ENCODE measurements at regions not wholly inside any gene's neighbourhood (a gene's known extent, or its start where the extent isn't known, plus 50 kb on each side); places are given as distances from the start of the nearest gene placed in this dataset.

- H3K9me3 Mint-ChIP-seq, result peaks cover 4% of the 10 kb centered on the region
- peak overlapping the region; percentile 31 for H3K27ac Mint-ChIP-seq
- no peaks in the 10 kb centered on the region for H3K36me3 Mint-ChIP-seq (ENCODE audit: low read depth)
- H3K4me1 Mint-ChIP-seq, result peaks cover 41% of the 10 kb centered on the region
- peaks cover 3% of the 10 kb centered on the region for H3K27me3 Mint-ChIP-seq
- DNase-seq, result peak; percentile 87
- peak overlapping the region; percentile 65 for H3K4me3 Mint-ChIP-seq
- intact Hi-C loops (cut with micrococcal nuclease), result no loop called here
These were observed 64.8 kb upstream of the AMZ2 start for GRCh38 chr17:68182940-68183551.

- intact Hi-C loops (cut with micrococcal nuclease), result no loop called here
- peak; percentile 61 for DNase-seq
- Mint-ChIP-seq H3K4me1 (peaks cover 41% of the 10 kb centered on the region), H3K27ac (peak overlapping the region; percentile 65), H3K36me3 (ENCODE audit: low read depth) (no peaks in the 10 kb centered on the region), H3K27me3 (peaks cover 3% of the 10 kb centered on the region), H3K4me3 (peak overlapping the region; percentile 73), H3K9me3 (peaks cover 4% of the 10 kb centered on the region)
These were observed 63.7 kb upstream of the AMZ2 start for GRCh38 chr17:68184141-68184571.

- Mint-ChIP-seq H3K27me3 (peaks cover 3% of the 10 kb centered on the region), H3K4me1 (peaks cover 41% of the 10 kb centered on the region), H3K36me3 (ENCODE audit: low read depth) (no peaks in the 10 kb centered on the region), H3K4me3 (peak overlapping the region; percentile 73), H3K27ac (peak overlapping the region; percentile 65), H3K9me3 (peaks cover 4% of the 10 kb centered on the region)
- intact Hi-C loops (cut with micrococcal nuclease), result no loop called here
- DNase-seq, result peak; percentile 92
These were observed 62.9 kb upstream of the AMZ2 start for GRCh38 chr17:68184816-68185436.

GRCh38 chr17:68185820-68186219 lies 62.0 kb upstream of the AMZ2 start:
- H3K27ac Mint-ChIP-seq, result no peak overlapping the region
- intact Hi-C loops (cut with micrococcal nuclease), result no loop called here
- H3K4me3 Mint-ChIP-seq, result no peak overlapping the region
- H3K27me3 Mint-ChIP-seq, result peaks cover 6% of the 10 kb centered on the region
- peaks cover 35% of the 10 kb centered on the region for H3K4me1 Mint-ChIP-seq
- H3K9me3 Mint-ChIP-seq, result no peaks in the 10 kb centered on the region
- peak; percentile 51 for DNase-seq
- no peaks in the 10 kb centered on the region for H3K36me3 Mint-ChIP-seq (ENCODE audit: low read depth)

- intact Hi-C loops (cut with micrococcal nuclease), result no loop called here
- Mint-ChIP-seq H3K27ac (no peak overlapping the region), H3K4me3 (no peak overlapping the region), H3K36me3 (ENCODE audit: low read depth) (no peaks in the 10 kb centered on the region), H3K27me3 (peaks cover 30% of the 10 kb centered on the region), H3K4me1 (peaks cover 9% of the 10 kb centered on the region), H3K9me3 (no peaks in the 10 kb centered on the region)
- peak; percentile 25 for DNase-seq
These were observed 57.3 kb upstream of the AMZ2 start for GRCh38 chr17:68190495-68190894.

GRCh38 chr17:68195667-68196393 lies 52.0 kb upstream of the AMZ2 start:
- peak; percentile 68 for DNase-seq
- H3K36me3 Mint-ChIP-seq (ENCODE audit: low read depth), result no peaks in the 10 kb centered on the region
- no peak overlapping the region for H3K27ac Mint-ChIP-seq
- peaks cover 58% of the 10 kb centered on the region for H3K27me3 Mint-ChIP-seq
- intact Hi-C loops (cut with micrococcal nuclease), result no loop called here
- no peaks in the 10 kb centered on the region for H3K9me3 Mint-ChIP-seq
- H3K4me1 Mint-ChIP-seq, result peaks cover 18% of the 10 kb centered on the region
- peak overlapping the region; percentile 62 for H3K4me3 Mint-ChIP-seq

GRCh38 chr17:68196394-68197090 lies 51.3 kb upstream of the AMZ2 start:
- peak; percentile 59 for DNase-seq
- intact Hi-C loops (cut with micrococcal nuclease), result no loop called here
- Mint-ChIP-seq H3K27ac (no peak overlapping the region), H3K4me3 (peak overlapping the region; percentile 67), H3K36me3 (ENCODE audit: low read depth) (no peaks in the 10 kb centered on the region), H3K27me3 (peaks cover 56% of the 10 kb centered on the region), H3K9me3 (no peaks in the 10 kb centered on the region), H3K4me1 (peaks cover 21% of the 10 kb centered on the region)

GRCh38 chr17:68197091-68197996 lies 50.5 kb upstream of the AMZ2 start:
- intact Hi-C loops (cut with micrococcal nuclease), result no loop called here
- Mint-ChIP-seq H3K9me3 (no peaks in the 10 kb centered on the region), H3K4me3 (peak overlapping the region; percentile 67), H3K27me3 (peaks cover 52% of the 10 kb centered on the region), H3K36me3 (ENCODE audit: low read depth) (no peaks in the 10 kb centered on the region), H3K4me1 (peaks cover 21% of the 10 kb centered on the region), H3K27ac (no peak overlapping the region)
- peak; percentile 78 for DNase-seq

- H3K27ac Mint-ChIP-seq, result no peak overlapping the region
- peak overlapping the region; percentile 63 for H3K4me3 Mint-ChIP-seq
- peak; percentile 73 for DNase-seq
- H3K36me3 Mint-ChIP-seq (ENCODE audit: low read depth), result no peaks in the 10 kb centered on the region
- peaks cover 53% of the 10 kb centered on the region for H3K27me3 Mint-ChIP-seq
- H3K4me1 Mint-ChIP-seq, result peaks cover 21% of the 10 kb centered on the region
- H3K9me3 Mint-ChIP-seq, result no peaks in the 10 kb centered on the region
- intact Hi-C loops (cut with micrococcal nuclease), result no loop called here
These were observed 49.6 kb upstream of the AMZ2 start for GRCh38 chr17:68197997-68198930.

Measured in activated CD4-positive, alpha-beta T cell treated with anti-CD3 and anti-CD28 coated beads, Interleukin-2, amount 10 ng/mL, durations not matched to agents 24 days and 14 days (primary cell).